NOMO-1 treated with DMSO at 0.1 percent for 48 hours (cell line): ENCODE measurements at regions not wholly inside any gene's neighbourhood (a gene's known extent, or its start where the extent isn't known, plus 50 kb on each side); places are given as distances from the start of the nearest gene placed in this dataset.

Experiments used
- DNase-seq: peaks from one replicate; lab custom pipeline; 2025; ENCODE audit not compliant: unreplicated experiment; lab: John Stamatoyannopoulos, UW

DNA sequence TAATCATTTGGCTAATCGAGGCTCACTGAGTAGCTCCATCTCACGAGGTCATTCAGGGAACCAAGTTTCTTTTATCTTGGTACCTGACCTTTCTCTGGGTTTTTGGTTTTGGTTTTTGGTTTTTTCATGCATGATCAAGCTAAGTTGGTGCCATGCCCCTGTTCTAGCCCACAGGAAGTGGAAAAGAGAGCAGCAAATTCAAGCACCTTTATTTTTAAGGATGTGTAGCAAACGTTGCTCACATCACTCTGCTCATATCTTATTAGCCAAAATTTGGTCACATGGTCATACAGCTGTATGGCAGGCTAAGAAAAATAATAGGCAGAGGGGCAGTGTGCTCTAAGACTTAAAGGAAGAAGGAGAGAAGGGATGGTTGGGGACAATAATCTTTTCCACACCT is 593.5 kb downstream of the DIAPH3 start:
- DNase-seq = no peak

- no peak for DNase-seq
Observed at GRCh38 chr13:59584101-59584500, 579.6 kb downstream of the DIAPH3 start.

GRCh38 chr13:59584761-59585670 is 578.7 kb downstream of the DIAPH3 start:
- DNase-seq = no peak

- no peak for DNase-seq
Observed at GRCh38 chr13:59587030-59587429, 576.7 kb downstream of the DIAPH3 start.

- no peak for DNase-seq
Observed at GRCh38 chr13:59587971-59588716, 575.6 kb downstream of the DIAPH3 start.

GRCh38 chr13:59588717-59589067 is 575.0 kb downstream of the DIAPH3 start:
- DNase-seq = no peak

DNA sequence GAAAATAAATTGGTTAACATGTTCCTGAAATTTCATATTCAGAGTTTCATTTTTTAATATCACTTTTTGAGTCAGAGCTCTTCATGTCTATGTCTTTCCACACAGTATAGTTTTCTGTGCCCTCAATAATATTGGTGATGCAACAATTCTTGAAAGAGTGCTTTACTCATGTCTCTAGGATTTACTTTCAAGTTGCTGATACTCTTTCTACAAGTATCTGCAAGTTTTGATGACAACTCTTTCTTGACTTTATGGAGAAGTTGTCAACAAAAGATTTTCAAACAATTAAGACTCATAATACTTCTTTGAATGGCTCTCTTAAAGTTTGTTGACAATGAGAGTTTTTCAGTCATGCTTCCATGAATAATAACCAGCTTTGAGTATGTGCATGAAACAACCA is 561.7 kb downstream of the DIAPH3 start:
- no peak for DNase-seq

DNA sequence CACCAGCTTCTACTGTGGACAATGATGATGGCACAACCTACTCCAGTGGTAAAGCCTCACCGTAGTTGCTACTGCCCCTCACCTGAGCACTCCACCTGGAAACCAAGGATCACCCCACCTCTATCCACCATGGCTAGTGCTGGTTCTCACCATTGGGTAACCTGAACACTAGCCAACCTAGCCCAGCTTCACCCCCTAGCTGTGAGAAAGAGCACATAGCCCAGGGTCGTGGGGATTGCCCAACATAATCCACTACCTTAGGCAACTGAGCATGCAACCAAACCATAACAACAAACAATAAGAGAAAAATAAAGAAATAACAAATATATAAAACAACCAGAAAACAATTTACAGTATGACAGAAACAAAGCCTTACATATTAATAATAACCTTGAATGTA is 560.1 kb downstream of the DIAPH3 start:
- DNase-seq = no peak

- no peak for DNase-seq
Observed at GRCh38 chr13:59607172-59607571, 556.6 kb downstream of the DIAPH3 start.

DNA sequence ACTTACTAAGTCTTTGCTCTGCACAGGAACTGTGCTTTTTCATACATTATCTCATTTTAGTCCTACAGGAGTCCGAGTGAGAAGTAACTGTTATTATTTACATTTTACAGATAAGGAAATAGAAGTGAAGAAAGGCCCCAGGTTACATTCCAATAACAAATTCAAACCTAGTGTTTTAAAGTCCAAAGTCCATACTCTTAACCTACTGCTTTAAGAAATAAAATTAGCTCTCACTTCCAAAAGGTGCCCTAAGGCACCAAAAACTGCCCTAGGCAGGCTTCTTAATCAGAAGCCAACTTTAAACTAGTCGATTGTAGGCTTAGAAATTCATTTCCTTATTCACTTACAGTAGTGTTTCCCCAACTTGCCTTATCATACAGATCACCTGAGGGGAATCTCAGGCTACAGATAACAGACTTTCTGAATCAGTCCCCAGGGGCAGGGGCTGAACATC is 555.9 kb downstream of the DIAPH3 start:
- DNase-seq = no peak

- no peak for DNase-seq
Observed at GRCh38 chr13:59609421-59609820, 554.3 kb downstream of the DIAPH3 start.
